GM21367 (cell line): ENCODE measurements at regions not wholly inside any gene's neighbourhood (a gene's known extent, or its start where the extent isn't known, plus 50 kb on each side); places are given as distances from the start of the nearest gene placed in this dataset.
"Not testable (repeated sequence)": the region's sequence is repeated elsewhere in the genome, so short reads cannot be mapped to it uniquely, and the experiment has no call there.

Source experiments
- ATAC-seq: cut with Tn5 transposase; IDR thresholded peaks from one replicate; pipeline ENCODE4 v1.9.1; 2021; ENCODE audit not compliant: unreplicated experiment

DNA sequence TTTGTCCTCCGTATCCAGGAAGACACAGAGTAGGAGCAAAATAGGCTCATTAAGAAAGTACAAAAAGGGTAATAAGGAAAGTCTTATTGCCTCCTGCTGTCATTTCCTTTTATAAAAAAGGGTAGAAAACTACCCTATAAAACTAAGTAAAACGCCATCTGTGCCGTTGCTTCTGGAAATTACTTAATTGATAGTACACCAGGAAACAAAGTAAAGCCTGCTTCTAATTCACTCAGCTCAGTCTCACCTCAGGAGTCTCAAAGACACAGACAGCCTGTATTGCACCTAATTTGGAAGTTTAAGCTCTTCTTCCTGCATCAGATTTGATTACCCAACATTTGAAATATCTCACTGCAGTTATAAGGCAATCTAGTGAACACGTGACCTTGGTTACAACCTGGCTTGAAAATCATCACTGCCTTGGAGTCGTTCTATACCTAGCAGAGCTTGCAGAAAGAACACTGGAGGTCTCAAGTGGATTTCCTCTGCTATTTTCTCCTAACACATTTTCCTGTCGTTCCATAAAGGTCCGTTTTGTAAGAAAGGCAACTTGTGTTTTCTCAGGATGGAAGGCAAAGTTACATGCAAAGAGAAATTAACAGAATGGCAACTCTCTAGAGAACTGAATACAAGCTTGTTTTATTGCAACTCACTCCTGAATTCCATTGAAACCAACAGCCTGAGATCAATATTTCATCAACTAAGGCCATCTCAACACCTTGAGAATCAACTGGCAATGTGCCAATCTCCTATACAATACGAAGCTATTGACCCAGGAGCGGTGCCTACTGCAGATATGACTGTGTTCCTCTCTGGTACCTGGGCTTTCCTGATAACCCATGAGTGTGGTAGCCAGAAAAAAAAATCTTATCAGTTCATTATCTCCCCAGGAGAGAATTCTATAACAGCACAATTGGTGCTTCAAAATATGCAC lies 203.3 kb upstream of the LMCD1 start:
- ATAC-seq, result no peak

DNA sequence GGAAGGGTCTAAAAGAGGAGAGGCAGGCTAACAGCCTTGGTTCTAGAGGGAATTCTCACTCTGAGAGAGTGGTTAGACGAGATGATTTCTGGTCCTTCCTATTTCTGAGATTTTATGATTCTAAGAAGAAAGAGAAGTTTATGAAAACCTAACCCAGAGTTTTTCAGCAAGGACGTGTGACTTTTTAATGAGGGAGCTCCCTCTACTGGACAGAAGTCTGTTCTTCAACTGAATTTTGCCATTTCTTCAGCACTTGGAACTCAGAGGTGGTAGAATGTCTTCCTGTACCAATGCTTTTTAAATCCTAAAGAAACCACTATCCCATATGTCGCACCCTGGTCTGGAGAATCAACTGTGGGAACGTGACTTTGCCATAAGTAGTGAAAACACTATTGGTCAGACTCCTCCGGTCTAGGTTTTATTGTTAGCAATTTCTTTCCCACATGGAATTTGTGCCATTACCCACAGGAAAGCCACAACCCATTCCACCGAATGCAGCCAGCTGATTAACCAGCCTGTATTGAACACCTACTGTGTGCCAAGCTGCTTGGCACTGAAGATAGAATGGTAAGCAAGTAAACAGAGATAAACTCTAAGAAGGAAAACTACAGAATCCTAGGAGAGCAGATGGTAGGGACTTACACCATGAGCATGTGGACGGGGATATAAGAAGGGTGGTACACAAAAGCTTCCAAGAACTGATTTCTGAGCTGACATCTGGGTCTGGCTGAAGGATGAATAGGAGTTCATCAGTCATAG lies 199.5 kb upstream of the LMCD1 start:
- ATAC-seq, result no peak

DNA sequence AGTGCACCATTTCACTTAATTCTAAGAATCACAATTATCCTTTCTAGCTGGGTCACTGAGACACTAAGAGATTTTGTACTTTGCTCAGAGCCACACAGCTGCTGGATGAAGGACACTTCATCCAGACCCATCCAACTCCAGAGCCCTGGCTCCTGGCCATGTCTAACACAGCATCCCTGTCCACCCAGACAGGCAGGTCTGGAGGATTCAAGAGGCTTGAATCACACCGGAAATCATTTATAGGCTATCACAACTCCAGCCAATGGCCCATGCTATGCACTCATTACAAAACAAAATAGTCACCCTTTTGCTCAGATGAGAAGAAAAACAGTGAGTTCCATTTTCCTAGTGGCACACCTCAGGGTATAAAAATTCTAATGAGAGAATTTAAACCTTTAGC lies 198.2 kb upstream of the LMCD1 start:
- ATAC-seq, result no peak

DNA sequence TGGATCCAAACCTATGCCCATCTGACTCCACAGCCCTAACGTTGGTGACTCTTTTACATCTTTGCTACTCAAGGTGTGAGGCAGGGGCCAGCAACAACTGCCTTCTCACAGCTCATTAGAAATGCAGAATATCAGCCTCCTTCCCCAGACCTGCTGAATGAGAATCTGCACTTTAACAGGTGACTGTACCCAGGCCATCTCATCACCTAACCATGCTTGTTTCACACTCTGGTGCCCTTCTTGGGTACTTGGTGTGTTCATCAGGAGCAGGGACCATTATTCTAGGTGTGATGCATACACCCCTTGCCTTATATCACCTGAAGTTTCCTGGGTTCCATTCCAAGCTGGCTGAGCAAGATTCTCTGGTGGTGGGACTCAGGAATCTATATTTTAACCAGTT lies 196.3 kb upstream of the LMCD1 start:
- ATAC-seq, result no peak

DNA sequence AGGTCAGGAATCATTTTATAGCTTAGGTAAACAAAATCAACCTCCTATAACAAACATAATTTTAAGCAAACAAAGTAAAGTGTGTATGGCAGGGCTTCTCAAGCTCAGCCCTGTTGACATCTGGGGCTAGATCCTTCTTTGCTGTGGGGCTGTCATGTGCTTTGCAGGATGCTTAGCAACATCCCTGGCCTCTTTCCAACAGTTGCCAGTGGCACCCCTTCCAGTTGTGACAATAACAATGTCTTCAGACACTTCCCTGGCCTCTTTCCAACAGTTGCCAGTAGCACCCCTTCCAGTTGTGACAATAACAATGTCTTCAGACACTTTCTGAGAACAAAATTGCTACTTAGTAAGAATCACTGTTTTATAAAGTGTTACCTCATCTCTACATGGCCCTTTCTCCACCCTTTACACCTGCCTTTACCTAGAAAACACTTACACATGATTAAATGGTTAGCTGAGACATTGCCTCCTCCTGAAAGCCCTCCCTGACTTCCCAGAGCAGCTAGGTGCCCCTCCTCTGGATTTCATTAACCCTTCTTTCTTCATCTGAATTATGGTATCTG lies 194.0 kb upstream of the LMCD1 start:
- no peak for ATAC-seq

DNA sequence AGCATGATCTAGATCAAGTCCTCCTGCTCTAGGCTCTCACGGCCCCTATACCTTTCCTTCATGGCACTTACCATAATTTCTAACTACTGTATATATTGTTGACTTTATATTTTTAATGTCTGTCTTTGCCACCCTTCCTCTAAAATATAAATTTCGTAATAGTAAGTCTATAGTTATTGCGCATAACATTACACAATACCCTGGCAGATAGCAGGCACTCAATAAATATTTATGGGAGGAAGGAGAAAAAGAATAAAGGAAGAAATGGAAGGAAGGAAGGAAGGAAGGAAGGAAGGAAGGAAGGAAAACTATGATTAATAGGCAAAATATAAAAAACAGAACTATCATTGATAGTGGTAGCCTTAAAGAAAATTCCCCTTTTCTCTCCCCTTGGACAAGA lies 190.3 kb upstream of the LMCD1 start:
- ATAC-seq, result no peak

DNA sequence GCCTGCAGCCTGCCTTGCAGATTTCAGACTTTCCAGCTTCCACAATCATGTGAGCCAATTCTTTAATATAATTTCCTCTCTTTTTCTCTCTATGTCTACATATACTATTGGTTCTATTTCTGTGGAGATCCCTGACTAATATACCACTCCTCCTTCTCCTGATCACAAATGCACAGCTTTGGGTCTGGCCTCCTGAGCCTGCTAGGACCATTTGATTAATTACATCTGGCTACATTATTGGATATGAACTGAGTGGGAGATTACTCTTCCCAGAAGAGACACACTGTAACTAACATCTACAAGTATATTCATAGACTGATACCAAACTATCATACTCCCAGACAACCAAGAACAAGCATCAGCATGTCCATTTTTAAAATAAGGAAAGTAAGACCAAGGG lies 188.9 kb upstream of the LMCD1 start:
- no peak for ATAC-seq

DNA sequence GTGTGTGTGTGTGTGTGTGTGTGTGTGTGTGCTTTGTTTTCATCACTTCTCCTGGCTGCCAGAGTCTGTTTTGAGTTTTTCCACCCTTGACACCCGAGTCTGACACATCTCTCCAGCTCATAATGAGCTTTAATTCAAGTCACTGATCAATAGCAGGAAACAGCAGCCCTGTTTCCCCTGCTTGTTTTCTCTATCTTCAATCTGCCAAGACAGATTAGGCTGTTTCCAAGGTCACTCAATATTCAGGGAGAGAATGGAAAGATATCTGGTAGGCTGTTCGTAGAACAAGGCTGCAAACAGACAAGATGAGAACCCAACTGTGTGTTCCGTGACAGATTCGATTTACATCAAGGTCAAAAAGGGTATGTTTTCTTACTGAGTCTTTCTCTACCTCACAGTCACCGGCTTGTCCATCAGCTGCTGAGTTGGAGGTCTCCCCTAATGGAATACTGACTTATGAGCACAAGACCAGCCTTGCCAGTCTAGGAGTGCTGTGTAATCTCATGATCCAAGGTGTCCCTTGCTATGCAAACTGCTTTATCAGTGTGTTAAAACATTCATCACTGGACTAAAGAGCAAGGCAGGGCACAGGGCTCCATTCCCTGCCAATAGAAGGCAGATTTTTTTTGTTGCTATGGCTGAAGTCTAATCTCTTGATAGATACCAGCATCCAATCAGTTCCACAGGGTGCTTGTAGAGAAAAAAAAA lies 187.9 kb upstream of the LMCD1 start:
- no peak for ATAC-seq

DNA sequence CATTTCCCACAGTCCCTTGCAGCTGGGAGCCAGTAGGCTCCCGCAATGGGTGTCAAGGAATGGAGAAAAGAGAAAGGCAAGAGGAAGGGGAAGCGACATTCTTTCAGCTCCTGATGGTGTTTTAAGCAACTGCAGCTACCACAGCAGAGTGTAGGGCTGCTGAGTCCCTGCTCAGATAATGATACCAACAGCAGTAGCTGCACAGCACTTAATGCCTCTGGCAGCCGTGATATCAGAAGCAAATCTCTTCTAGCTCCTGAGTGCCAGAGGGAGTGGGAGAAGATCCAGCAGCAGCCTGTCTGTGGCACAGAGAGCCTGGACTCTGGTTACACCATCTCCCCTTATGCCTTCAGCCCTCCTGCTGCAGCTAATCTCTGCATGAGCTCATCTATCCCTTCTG lies 186.1 kb upstream of the LMCD1 start:
- not testable (repeated sequence) for ATAC-seq

DNA sequence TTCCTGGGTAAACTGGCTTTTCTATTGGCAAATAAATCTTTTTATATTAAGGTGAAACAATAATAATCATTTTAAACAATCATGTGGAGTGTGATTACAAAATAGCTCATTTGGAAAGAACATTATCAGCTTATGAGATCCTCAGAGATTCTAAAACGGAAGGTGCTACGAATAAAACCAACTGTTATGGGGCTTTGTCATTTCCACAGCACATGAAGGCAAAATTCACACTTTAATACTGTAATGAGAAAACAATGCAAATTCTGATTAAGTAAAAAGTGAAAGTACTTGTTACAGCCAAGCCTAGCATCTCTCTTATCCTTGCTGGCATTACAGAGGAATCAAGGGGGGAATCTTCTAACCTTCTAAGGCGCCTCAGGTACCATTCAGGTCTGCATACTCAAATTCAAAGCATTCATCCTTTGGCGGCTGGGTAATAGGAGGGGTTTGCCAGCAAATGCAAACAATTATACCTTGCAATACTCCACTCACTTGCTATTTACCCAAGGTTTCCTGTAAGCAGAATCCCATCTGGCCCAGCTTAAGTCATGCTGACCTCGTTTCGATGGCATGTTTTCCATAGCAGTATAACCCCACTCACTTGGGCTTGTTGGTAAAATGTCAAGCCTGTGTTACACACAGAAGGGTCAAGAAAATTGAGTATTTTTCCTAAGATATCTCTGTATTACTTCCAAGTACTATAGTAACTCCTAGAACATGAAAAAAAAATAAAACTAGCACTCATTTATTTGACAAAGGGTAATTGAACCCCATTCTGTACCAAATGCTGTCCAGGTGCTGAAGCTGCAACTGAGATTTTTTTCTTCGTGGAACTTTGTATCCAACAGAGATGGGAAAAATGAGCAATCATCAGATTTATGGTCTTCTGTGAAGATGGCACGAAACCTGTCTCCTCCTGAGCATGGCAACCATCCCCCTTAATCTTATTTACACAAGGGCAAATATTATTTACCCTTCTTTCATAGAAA lies 183.7 kb upstream of the LMCD1 start:
- ATAC-seq, result no peak

DNA sequence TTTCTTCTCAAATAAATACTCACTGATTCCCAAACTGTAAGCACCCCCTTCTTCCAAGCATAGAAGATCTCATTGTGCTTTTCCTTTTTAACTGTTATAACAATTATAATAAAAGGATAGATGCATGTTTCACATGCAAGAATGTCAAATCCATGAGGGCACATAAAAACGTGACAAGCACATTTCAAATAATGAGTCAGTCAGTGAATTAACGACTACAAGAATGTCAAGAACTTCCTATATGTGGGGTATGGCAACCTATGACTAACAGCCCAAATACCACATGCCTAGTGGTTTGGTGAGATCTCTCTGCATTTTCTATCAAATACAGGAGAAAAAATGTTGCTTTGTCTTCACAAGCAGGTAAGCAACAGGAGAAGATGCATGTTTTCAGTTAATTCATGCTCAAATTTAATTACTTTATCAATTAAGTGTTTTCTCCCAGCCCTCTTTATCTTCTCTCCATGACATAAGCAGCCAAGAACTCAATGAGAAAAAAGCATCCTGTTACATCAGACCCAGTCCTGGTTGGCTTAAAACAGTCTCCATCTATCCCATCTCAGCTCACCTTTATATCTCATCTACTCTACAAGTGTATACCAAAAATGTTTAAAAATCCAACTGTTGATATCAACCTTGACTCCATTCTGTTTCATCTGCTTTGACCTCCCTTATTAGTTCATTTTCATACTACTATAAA lies 181.5 kb upstream of the LMCD1 start:
- ATAC-seq, result no peak

DNA sequence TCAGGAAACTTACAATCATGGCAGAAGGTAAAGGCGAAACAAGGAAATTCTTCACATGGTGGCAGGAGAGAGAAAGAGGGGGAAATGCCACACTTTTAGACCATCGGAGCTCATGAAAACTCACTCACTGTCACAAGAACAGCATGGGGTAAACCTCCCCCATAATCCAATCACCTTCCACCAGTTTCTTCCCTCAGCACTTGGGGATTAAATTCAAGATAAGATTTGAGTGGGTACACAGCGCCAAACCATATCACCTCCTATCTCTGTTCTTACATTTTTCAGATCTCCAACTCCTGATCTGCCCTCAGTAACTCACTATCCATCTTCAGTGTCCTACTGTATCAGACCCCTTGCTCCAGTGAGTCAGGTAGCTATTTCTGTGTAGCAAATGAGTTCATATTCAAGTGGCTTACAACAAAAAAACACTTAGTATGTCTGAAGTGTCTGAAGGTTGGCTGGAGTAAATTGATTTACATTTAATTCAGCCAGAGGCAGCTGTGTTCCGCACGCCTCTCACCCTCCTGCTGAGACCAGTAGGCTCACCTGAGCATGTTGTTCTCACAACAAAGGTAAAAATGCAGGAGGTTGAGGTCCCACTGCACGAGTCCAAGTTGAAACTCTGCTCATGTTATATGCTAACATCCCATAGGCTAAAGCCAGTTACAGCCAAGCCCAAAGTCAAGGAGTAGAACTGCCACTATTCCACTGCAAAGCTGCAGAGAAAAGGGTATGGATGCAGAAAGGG lies 180.7 kb upstream of the LMCD1 start:
- ATAC-seq, result no peak

DNA sequence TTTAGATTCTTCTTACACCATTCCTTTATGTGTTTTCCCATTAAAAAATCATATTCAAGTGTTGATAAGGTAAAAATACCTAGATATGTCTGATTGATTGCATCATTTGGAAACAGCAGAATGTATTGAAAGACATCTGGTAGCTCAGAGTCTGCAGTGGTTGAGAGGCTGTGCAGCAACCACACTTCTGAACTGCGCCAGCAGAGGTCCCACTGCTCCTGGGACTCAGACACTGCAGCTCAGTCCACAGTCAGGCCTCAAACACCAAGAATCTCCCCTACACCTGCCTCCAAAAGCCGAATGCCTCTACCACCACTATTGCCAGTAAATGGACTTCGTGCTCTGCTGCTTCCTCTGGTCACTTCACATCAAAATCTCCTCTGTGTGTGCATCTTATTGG lies 176.9 kb upstream of the LMCD1 start:
- ATAC-seq, result peak; percentile 81

DNA sequence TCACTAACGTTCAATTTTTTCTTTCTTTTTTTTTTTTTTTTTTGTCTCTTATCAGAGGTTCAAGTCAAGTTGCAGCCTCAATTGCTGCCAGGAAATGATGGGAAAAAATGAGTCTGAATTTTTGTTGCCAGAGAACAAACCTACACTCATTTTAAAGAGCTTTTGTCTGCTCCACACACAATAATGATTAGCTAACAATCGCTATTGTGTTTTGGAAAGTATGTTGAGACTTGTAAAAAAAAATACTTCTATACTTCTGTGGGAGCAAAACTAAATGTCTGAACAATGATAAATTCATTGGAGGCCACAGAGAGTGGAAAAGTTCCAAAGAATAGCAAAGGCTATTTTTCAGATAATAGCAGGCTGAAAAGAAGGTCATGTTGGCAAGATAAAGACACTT lies 176.3 kb upstream of the LMCD1 start:
- ATAC-seq, result no peak

DNA sequence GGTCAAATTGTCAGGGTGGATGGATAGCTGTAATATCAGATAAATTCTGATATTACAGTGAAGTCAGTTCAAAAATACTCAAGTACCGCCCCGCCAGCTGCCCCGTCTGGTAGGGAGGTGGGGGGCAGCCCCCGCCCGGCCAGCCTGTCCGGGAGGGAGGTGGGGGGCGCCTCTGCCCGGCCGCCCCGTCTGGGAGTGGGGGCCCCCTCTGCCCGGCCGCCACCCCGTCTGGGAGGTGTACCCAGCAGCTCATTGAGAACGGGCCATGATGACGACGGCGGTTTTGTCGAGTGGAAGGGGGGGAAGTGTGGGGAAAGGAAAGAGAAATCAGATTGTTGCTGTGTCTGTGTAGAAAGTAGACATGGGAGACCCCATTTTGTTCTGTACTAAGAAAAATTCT lies 175.8 kb upstream of the LMCD1 start:
- not testable (repeated sequence) for ATAC-seq

DNA sequence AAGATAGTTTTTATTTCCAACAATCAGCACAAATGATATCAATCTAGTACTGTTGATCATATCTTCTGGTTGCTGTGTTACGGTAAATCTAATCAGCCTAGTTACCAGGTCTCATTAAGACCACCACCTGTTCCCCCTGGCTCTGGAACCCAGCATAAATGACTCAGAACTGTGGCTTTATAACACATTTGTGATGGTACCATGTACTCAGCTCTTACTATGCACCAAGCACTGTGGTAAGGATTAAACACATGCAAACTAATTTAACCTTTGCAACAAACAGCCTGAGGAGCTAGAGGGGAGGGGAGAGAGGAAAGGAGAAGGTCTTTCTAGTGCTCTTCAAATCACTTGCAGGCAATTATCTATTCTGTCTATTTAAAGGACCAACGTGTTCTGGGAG lies 173.9 kb upstream of the LMCD1 start:
- ATAC-seq, result no peak

DNA sequence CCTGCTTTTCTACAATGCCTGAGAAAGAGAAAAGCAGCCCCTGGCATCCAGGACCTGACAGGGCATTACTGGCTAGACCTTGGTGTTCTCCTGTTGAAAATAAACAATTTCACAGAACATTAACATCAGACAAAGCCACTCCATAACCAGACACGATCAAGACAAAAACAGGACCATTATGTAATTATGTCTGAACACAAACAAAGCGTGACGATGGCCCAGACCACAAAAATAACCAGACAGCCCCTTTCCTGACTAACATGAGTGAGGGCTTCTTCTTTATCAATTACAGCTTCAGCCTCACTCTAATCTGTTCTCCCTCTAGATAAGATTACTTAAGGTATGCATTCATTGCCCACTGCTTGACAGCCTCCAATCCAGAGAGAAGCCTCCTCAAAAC lies 172.7 kb upstream of the LMCD1 start:
- no peak for ATAC-seq

DNA sequence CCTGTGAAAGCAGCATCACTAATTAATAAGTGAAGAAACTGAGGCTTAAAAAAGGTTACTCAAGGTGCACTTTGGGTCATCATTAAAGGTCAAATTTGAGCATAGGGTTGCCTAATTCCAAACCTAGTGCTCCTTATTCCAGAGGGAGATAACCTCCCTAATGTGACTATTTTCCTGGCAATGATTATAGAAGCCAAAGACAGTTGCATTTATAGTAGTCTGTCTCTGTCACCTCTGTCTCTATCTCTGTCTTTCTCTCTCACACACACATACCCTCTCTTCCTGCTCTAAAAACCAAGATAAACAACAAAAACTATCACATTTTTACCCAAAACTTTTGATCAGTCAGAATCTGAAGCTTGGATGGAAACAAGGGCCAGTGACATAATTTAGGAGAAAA lies 172.0 kb upstream of the LMCD1 start:
- no peak for ATAC-seq

DNA sequence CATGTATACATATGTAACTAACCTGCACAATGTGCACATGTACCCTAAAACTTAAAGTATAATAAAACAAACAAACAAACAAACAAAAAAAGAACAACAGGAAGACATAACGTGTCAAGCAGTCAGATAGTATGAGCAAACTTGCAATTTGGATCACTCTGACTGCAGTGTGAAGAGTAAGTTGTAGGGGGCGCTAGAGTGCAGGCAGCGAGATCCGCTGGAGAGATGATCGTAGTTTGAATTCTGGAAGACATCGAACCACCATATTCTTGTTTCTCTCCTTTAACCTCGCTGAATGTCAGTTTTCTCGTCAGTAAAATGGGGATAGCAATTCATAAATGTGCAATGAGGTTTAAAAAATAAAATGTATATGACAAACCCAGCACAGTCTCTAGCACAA lies 165.2 kb upstream of the LMCD1 start:
- no peak for ATAC-seq
